ENCODE measurements at regions not wholly inside any gene's neighbourhood (a gene's known extent, or its start where the extent isn't known, plus 50 kb on each side); places are given as distances from the start of the nearest gene placed in this dataset.

DNA sequence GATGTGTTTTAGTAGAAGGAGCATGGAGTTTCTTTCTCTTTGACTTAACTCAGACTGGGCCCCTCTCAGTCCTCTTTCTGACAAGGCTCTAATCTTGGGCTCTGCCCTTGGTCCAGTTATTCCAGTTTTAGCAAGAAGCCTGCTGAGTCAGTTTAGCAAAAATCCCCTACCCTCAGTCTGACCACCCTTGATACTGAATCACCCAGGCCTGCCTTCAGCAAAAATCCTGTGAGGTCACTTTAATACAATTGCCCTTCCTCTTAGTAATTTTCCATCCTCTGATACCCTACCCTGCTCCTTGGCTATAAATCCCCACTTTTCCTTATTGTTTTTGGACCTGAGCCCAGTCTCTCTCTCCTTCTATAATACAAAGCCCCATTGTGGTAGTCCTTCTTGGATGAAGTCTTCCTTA, 326.7 kb upstream of the NOX3 start:
- TF ChIP-seq EZH2 (IDR thresholded peaks at IDR 0.05) (no peak), POLR2AphosphoS5 (IDR thresholded peaks at IDR 0.05; ENCODE audit: borderline replicate concordance, low read depth, low read length) (no peak), FOXP2 (optimal IDR thresholded peaks at IDR 0.05; ENCODE audit: control extremely low read depth, extremely low read length, insufficient read depth) (no peak)

Data from SK-N-MC (cell line).